ENCODE measurements at regions not wholly inside any gene's neighbourhood (a gene's known extent, or its start where the extent isn't known, plus 50 kb on each side); places are given as distances from the start of the nearest gene placed in this dataset.

- TF ChIP-seq CTCF (conservative IDR thresholded peaks at IDR 0.05 in 1 of 2, IDR thresholded peaks at IDR 0.05 in 1 of 2; ENCODE audit: low read depth in 1 of 2, low read length in 2 of 2) (no peak), EZH2 (IDR thresholded peaks at IDR 0.05; ENCODE audit: low read length, missing control alignments) (no peak)
Observed at GRCh38 chr6:82687855-82688254, 324.2 kb downstream of the TPBG start.

Measured in fibroblast of lung (primary cell).